Adrenal gland (tissue), 5 donors: ENCODE measurements at regions not wholly inside any gene's neighbourhood (a gene's known extent, or its start where the extent isn't known, plus 50 kb on each side); places are given as distances from the start of the nearest gene placed in this dataset.

Experiments
- CTCF ChIP-seq, 6 experiments: fragments of 450-650 bp in 4 of 6; fragments of 200-600 bp in 2 of 6; sonication (generic) in 1 of 6; IDR thresholded peaks; 1 replicate in 5 of 6; 2 replicates in 1 of 6; pipeline versions ENCODE4 v1.5.1 to v1.8.0; 2016 to 2021; ENCODE audit warnings: antibody characterized with exemption in 6 of 6, mild to moderate bottlenecking in 2 of 6, moderate library complexity in 1 of 6
- POLR2A ChIP-seq, 2 donors: fragments of 450-650 bp; IDR thresholded peaks; one replicate each; pipeline ENCODE4 v1.6.1; 2017; ENCODE audit warnings: antibody characterized with exemption in 2 of 2, mild to moderate bottlenecking in 2 of 2, moderate library complexity in 1 of 2
- donor health status: DM: no; HTN: no; CAD: no.

GRCh38 chr2:122341007-122341406, 585.6 kb downstream of the TSN start:
- no peak for TF ChIP-seq CTCF (IDR thresholded peaks at IDR 0.05)
- TF ChIP-seq POLR2A (IDR thresholded peaks at IDR 0.05): no peak
